ENCODE measurements at regions not wholly inside any gene's neighbourhood (a gene's known extent, or its start where the extent isn't known, plus 50 kb on each side); places are given as distances from the start of the nearest gene placed in this dataset.
"Not testable (repeated sequence)": the region's sequence is repeated elsewhere in the genome, so short reads cannot be mapped to it uniquely, and the experiment has no call there.

DNA sequence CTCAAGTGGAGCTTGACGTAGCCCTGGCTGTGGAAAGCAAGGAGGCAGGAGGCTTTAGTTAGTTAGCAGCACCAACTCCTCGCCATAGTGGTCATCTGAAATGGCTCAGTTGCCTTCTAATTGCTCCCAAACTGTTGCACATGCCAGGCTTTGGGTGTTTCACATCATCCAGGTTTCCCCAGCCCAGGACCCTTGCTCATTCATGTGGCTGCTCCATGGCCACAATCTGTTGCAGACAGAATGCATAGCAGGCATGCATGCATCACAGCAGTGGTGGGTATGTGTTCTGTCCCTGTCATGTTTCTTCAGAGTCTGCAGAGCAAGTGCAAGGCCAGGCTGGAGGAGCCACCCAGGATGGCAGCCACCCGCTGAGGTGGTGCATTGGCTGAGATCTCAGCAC lies 407.6 kb downstream of the TSHZ3 start:
- no peak overlapping the region for H3K4me3 ChIP-seq
- intact Hi-C loops (cut with DNase I) = no loop called here
- WGBS, 2 donors = 38 to 49% methylated on average over 3 of the region's 3 CpGs
- no peak overlapping the region for H3K27ac ChIP-seq
- H3K9me3 ChIP-seq = no peaks in the 10 kb centered on the region
- ATAC-seq (no peak), DNase-seq (no peak)
- H3K36me3 ChIP-seq (replicated peaks in 1 of 2; ENCODE audit: insufficient read depth in 1 of 2, low read depth in 2 of 2) = no peaks in the 10 kb centered on the region
- TF ChIP-seq, protein P1, sequence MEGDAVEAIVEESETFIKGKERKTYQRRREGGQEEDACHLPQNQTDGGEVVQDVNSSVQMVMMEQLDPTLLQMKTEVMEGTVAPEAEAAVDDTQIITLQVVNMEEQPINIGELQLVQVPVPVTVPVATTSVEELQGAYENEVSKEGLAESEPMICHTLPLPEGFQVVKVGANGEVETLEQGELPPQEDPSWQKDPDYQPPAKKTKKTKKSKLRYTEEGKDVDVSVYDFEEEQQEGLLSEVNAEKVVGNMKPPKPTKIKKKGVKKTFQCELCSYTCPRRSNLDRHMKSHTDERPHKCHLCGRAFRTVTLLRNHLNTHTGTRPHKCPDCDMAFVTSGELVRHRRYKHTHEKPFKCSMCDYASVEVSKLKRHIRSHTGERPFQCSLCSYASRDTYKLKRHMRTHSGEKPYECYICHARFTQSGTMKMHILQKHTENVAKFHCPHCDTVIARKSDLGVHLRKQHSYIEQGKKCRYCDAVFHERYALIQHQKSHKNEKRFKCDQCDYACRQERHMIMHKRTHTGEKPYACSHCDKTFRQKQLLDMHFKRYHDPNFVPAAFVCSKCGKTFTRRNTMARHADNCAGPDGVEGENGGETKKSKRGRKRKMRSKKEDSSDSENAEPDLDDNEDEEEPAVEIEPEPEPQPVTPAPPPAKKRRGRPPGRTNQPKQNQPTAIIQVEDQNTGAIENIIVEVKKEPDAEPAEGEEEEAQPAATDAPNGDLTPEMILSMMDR (IDR thresholded peaks at IDR 0.05) = no peak
- no peak for TF ChIP-seq POLR2A (IDR thresholded peaks at IDR 0.05)
- H3K27me3 ChIP-seq = no peaks in the 10 kb centered on the region
- H3K4me1 ChIP-seq = no peaks in the 10 kb centered on the region

DNA sequence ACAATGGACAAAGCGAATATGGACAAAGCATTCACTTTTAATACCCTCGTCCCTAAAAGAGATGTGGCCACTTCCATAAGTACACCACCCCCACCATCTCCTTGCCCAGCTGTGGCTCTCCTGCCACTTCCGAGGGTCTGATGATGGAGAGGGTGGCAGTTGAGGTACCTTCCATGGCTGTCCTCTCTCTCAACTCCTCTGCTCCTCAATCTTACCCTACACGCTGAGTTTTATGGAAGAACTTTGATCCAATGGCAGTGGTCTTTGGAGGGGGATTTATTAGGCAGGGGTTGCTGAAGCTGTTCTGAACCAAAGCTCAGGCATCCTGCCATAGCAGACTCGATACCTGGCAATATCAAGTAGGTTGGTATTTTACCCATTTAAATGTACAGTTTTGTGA lies 413.0 kb downstream of the TSHZ3 start:
- intact Hi-C loops (cut with DNase I) = no loop called here
- Histone ChIP-seq H3K27ac (no peak overlapping the region), H3K36me3 (replicated peaks in 1 of 2; ENCODE audit: insufficient read depth in 1 of 2, low read depth in 2 of 2) (no peaks in the 10 kb centered on the region), H3K27me3 (no peaks in the 10 kb centered on the region), H3K9me3 (no peaks in the 10 kb centered on the region), H3K4me3 (no peak overlapping the region), H3K4me1 (no peaks in the 10 kb centered on the region)
- ATAC-seq (no peak), DNase-seq (no peak)
- TF ChIP-seq, protein P1 (IDR thresholded peaks at IDR 0.05) = no peak
- TF ChIP-seq POLR2A (IDR thresholded peaks at IDR 0.05) = no peak
- 56 to 58% methylated on average over 5 of the region's 5 CpGs for WGBS, 2 donors

DNA sequence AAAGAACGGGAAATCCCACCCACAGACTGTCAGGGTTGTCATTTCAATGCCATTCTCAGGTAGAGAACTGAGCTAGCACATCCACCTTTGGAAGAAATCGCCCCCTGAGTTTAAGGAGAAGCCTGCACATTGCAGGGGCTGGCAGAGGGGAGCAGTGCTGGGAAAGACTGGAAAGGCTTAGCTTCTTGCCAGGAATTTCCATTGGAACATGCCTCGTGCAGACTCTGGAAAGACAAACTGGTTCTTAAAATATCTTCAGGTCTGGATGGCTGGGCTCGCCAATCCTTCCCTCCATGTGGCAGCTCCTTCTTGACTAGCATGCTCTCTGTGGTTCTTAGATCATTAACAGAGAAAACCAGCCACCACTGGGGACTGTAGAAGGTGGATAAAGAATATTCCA lies 414.1 kb downstream of the TSHZ3 start:
- ATAC-seq (no peak), DNase-seq (no peak)
- intact Hi-C loops (cut with DNase I) = no loop called here
- Histone ChIP-seq H3K9me3 (no peaks in the 10 kb centered on the region), H3K36me3 (replicated peaks in 1 of 2; ENCODE audit: insufficient read depth in 1 of 2, low read depth in 2 of 2) (no peaks in the 10 kb centered on the region), H3K27ac (no peak overlapping the region), H3K27me3 (no peaks in the 10 kb centered on the region), H3K4me3 (no peak overlapping the region), H3K4me1 (no peaks in the 10 kb centered on the region)
- no peak for TF ChIP-seq POLR2A (IDR thresholded peaks at IDR 0.05)
- TF ChIP-seq, protein P1 (IDR thresholded peaks at IDR 0.05) = no peak
- 13 to 18% methylated on average over 4 of the region's 4 CpGs for WGBS, 2 donors

DNA sequence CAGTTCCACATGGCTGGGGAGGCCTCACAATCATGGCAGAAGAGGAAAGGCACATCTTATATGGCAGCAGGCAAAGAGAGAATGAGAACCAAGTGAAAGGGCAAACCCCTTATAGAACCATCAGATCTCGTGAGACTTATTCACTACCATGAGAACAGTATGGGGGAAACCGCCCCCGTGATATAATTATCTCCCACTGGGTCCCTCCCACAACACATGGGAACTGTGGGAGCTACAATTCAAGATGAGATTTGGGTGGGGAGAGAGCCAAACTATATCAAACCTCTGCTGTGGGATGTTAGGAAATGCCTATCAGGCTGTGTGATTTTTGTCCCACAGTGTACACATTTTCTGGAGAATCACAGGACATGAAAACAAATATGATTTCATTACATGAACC lies 415.8 kb downstream of the TSHZ3 start:
- H3K9me3 ChIP-seq; H3K27ac ChIP-seq; DNase-seq; H3K27me3 ChIP-seq; H3K36me3 ChIP-seq (replicated peaks in 1 of 2; ENCODE audit: insufficient read depth in 1 of 2, low read depth in 2 of 2); H3K4me1 ChIP-seq; H3K4me3 ChIP-seq; ATAC-seq; intact Hi-C loops (cut with DNase I): not testable (repeated sequence)
- 47 to 73% methylated on average over 3 of the region's 3 CpGs for WGBS, 2 donors

DNA sequence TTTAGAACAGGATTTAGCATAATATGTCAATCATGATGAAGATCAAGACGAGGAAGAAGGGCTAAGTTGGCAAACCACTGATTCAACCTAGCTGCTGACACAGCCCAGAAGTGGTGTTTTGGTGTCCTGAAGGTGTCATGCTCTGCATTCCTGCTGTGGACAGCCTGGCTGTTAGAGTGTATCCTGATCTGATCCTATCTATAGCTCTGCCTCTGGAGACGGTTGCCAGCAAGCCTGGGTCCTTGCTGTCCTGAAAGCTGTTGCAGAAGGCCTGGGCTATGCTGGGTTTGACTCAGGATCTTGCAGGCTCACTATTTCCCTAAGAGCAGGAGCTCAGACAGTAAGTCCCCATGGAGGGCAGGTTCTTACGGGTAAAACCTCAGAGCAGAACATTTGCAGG lies 416.4 kb downstream of the TSHZ3 start:
- no peak overlapping the region for H3K4me3 ChIP-seq
- H3K27me3 ChIP-seq = no peaks in the 10 kb centered on the region
- intact Hi-C loops (cut with DNase I) = no loop called here
- ATAC-seq = no peak
- H3K9me3 ChIP-seq = no peaks in the 10 kb centered on the region
- DNase-seq = no peak
- no peaks in the 10 kb centered on the region for H3K36me3 ChIP-seq (replicated peaks in 1 of 2; ENCODE audit: insufficient read depth in 1 of 2, low read depth in 2 of 2)
- TF ChIP-seq, protein P1 (IDR thresholded peaks at IDR 0.05) = no peak
- no peak for TF ChIP-seq POLR2A (IDR thresholded peaks at IDR 0.05)
- no peak overlapping the region for H3K27ac ChIP-seq
- WGBS, 2 donors = 24 to 41% methylated on average over 1 to 3 of the region's 3 CpGs
- no peaks in the 10 kb centered on the region for H3K4me1 ChIP-seq

All from body of pancreas (tissue), 4 donors.